ENCODE measurements at regions not wholly inside any gene's neighbourhood (a gene's known extent, or its start where the extent isn't known, plus 50 kb on each side); places are given as distances from the start of the nearest gene placed in this dataset.

DNA sequence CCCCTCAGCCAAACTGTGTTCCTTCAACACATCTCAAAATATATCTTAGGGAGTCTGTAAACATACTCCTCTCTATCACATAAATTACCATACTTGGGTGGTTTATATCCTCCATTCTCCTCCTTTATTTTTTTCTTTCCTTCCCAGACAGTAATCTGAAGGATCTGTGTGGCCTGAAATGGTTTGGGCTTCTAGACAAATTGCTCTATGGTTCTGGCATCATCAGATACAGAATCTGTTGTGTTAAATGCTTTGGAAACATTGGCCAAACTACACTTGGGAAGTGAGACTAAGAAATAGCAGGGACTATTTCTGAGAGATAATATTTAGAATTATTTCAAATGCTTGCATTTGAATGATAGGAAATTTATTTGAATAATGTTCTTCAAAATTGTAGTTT is 353.0 kb upstream of the KCND2 start:
- Histone ChIP-seq H3K4me3 (ENCODE audit: low read depth in 1 of 2, low read length in 1 of 2) (no peak overlapping the region), H3K9me3 (no peaks in the 10 kb centered on the region), H3K27me3 (no peaks in the 10 kb centered on the region), H3K27ac (no peak overlapping the region), H3K4me1 (ENCODE audit: control insufficient read depth in 1 of 2, insufficient read depth in 1 of 2, low read depth in 1 of 2, low read length in 1 of 2) (no peaks in the 10 kb centered on the region), H3K36me3 (no peaks in the 10 kb centered on the region)
- TF ChIP-seq, protein P1, sequence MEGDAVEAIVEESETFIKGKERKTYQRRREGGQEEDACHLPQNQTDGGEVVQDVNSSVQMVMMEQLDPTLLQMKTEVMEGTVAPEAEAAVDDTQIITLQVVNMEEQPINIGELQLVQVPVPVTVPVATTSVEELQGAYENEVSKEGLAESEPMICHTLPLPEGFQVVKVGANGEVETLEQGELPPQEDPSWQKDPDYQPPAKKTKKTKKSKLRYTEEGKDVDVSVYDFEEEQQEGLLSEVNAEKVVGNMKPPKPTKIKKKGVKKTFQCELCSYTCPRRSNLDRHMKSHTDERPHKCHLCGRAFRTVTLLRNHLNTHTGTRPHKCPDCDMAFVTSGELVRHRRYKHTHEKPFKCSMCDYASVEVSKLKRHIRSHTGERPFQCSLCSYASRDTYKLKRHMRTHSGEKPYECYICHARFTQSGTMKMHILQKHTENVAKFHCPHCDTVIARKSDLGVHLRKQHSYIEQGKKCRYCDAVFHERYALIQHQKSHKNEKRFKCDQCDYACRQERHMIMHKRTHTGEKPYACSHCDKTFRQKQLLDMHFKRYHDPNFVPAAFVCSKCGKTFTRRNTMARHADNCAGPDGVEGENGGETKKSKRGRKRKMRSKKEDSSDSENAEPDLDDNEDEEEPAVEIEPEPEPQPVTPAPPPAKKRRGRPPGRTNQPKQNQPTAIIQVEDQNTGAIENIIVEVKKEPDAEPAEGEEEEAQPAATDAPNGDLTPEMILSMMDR (IDR thresholded peaks at IDR 0.05), result no peak

DNA sequence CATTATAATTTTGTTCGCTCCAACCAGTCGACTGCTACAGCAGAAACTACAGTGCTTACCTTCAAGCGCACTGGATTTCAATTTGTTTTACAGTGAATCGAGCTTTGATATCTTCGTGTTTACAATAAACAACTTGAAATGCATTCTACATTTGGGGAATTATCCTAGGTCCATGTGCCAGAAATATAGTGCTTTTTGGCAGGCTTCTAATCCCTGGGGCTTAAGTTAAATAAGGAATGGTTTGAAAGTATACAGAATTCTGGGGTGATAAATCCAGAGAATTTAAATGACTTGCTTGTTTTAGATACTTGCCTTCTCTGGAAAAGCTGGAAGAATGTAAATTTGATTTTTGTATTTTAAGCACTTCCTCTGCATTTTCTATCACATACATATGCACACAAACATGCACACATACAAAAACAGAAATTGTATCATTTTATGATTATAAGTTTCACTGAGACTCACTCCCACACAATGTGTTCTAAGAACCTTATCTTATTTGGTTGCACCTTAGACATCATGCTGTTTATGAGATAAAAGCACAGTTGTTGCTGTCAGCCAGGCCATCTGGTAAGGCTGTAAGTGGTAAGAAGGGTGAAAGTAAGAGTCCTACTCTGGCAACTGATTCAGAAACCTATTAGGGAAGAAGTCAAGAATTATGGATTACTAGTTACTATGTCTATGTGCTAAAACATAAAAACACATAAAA is 347.2 kb upstream of the KCND2 start:
- no peaks in the 10 kb centered on the region for H3K9me3 ChIP-seq
- no peaks in the 10 kb centered on the region for H3K36me3 ChIP-seq
- no peak overlapping the region for H3K27ac ChIP-seq
- H3K27me3 ChIP-seq, result no peaks in the 10 kb centered on the region
- H3K4me1 ChIP-seq (ENCODE audit: control insufficient read depth in 1 of 2, insufficient read depth in 1 of 2, low read depth in 1 of 2, low read length in 1 of 2), result no peaks in the 10 kb centered on the region
- H3K4me3 ChIP-seq (ENCODE audit: low read depth in 1 of 2, low read length in 1 of 2), result no peak overlapping the region
- TF ChIP-seq, protein P1 (IDR thresholded peaks at IDR 0.05), result no peak

DNA sequence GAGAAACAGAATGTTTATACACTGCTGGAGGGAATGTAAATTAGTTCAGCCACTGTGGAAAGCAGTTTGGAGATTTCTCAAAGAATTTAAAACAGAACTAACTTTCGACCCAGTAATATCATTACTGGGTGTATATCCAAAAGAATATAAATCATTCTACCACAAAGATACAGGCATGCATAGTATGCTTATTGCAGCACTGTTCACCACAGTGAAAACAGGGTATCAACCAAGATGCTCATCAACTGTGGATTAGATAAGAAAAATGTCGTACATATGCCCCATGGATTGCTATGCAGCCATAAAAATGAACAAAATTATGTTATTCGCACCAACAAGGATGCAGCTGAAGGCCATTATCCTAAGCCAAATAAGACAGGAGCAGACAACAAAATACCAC is 343.1 kb upstream of the KCND2 start:
- no peaks in the 10 kb centered on the region for H3K4me1 ChIP-seq (ENCODE audit: control insufficient read depth in 1 of 2, insufficient read depth in 1 of 2, low read depth in 1 of 2, low read length in 1 of 2)
- H3K27me3 ChIP-seq, result no peaks in the 10 kb centered on the region
- no peaks in the 10 kb centered on the region for H3K9me3 ChIP-seq
- H3K4me3 ChIP-seq (ENCODE audit: low read depth in 1 of 2, low read length in 1 of 2), result no peak overlapping the region
- no peaks in the 10 kb centered on the region for H3K36me3 ChIP-seq
- no peak overlapping the region for H3K27ac ChIP-seq
- TF ChIP-seq, protein P1 (IDR thresholded peaks at IDR 0.05), result no peak

DNA sequence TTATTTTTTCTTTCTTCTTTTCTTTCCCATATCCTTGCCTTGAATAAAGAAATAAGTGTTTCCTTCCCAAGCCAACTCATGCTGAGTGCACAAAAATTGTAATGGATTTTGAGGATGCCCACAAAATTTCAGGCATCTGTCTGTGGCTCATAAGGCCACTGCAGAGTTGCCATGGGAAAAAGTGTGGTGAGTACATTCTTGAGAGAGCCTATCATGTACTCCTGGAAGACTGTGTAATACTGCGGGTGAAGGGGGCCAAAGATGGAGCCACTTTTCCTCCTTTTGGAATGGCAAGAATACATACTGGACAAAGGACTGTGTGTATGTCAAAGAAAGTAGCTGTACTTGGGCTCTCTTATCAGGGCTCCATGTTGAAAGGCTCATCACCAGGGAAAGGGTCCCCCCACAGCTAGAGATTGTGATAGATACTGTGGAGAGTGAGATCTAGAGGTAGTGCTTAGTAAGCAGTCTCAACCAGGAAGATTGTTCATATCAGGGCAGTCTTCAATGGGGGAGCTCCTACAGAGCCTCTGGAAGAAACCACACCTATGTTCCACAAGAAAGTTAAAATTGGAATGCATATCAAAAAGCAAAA is 341.6 kb upstream of the KCND2 start:
- TF ChIP-seq, protein P1 (IDR thresholded peaks at IDR 0.05), result no peak
- Histone ChIP-seq H3K27ac (no peak overlapping the region), H3K9me3 (no peaks in the 10 kb centered on the region), H3K36me3 (no peaks in the 10 kb centered on the region), H3K27me3 (no peaks in the 10 kb centered on the region), H3K4me1 (ENCODE audit: control insufficient read depth in 1 of 2, insufficient read depth in 1 of 2, low read depth in 1 of 2, low read length in 1 of 2) (no peaks in the 10 kb centered on the region), H3K4me3 (ENCODE audit: low read depth in 1 of 2, low read length in 1 of 2) (no peak overlapping the region)

DNA sequence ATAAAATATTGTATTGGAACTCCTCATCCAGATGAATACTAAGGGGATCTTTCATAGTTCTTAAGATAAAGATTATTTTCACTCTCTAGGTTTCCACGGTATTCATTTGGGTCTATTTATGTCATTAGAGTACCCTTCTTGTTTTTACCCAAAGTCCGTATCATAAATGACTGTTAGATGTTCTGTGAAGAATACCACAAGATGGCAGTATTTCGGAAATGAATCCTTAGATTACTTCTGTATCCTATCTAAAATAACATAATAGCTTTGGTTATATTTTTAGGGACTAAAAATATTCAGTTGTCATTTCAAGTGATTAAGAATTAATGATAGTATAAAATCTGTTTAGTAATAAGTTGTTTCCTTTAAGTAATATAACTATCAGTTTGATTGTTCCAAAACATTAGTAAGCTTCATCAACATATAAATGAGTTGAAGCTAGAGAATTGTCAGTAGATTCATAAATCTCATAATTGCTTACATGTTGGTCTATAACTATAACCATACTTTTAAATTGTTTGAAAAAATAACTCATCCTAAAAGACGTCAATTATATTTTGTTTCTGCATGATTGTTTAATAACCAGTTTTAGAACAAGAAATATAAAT is 337.5 kb upstream of the KCND2 start:
- H3K36me3 ChIP-seq, result no peaks in the 10 kb centered on the region
- H3K27me3 ChIP-seq, result no peaks in the 10 kb centered on the region
- no peak overlapping the region for H3K4me3 ChIP-seq (ENCODE audit: low read depth in 1 of 2, low read length in 1 of 2)
- no peaks in the 10 kb centered on the region for H3K4me1 ChIP-seq (ENCODE audit: control insufficient read depth in 1 of 2, insufficient read depth in 1 of 2, low read depth in 1 of 2, low read length in 1 of 2)
- H3K9me3 ChIP-seq, result no peaks in the 10 kb centered on the region
- TF ChIP-seq, protein P1 (IDR thresholded peaks at IDR 0.05), result no peak
- no peak overlapping the region for H3K27ac ChIP-seq

Data from neutrophil (primary cell).